Mesodermal cell (in vitro differentiated cells): ENCODE measurements at regions not wholly inside any gene's neighbourhood (a gene's known extent, or its start where the extent isn't known, plus 50 kb on each side); places are given as distances from the start of the nearest gene placed in this dataset.

Experiments
- H3K27ac ChIP-seq: 2 replicates; pipeline ENCODE4 v1.7.0; 2013; ENCODE audit warnings: mild to moderate bottlenecking, low read depth, low read length, moderate library complexity; ENCODE audit not compliant: severe bottlenecking
- H3K36me3 ChIP-seq: 2 replicates; pipeline ENCODE4 v1.7.1; 2013; ENCODE audit warnings: mild to moderate bottlenecking, low read length, moderate library complexity; ENCODE audit not compliant: control insufficient read depth, insufficient read depth
- H3K4me1 ChIP-seq: one replicate; pipeline ENCODE4 v1.7.1; 2013; ENCODE audit warnings: mild to moderate bottlenecking, low read length; ENCODE audit not compliant: insufficient read depth, control insufficient read depth, poor library complexity, severe bottlenecking
- H3K4me3 ChIP-seq: 2 replicates; pipeline ENCODE4 v1.7.0; 2013; ENCODE audit warnings: low read length, control low read depth, mild to moderate bottlenecking; ENCODE audit not compliant: insufficient read depth, poor library complexity, severe bottlenecking; ENCODE audit errors: extremely low read depth
- H3K9me3 ChIP-seq: 2 replicates; pipeline ENCODE4 v1.7.1; 2013; ENCODE audit warnings: mild to moderate bottlenecking, low read length, moderate library complexity; ENCODE audit not compliant: control insufficient read depth
- WGBS, 2 experiments: methylation state at CpG; one replicate each; pipeline ENCODE4 v1.1.5; 2013; ENCODE audit warnings: missing lambda C conversion rate in 2 of 2; ENCODE audit not compliant: insufficient coverage in 2 of 2; 5-methylcytosine and 5-hydroxymethylcytosine counted together

DNA sequence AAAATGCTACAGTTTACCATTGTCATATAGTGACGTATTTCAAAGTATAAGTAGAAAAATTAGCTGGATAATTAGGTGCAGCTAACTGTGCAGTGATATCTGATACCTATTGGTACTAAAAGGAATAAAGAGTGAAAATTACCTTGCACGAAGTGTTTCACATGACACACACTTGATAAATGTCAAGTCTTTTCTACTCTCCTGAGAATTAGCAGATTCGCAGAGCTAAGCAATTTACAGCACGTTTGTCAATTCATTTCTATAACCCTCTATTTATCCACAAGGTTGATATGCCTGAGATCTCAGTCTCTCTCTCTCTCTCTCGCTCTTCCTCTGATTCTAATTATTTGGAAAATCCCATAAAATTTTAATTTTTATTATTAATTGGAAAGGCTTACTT, 1109.0 kb downstream of the EFNB2 start:
- WGBS, 2 experiments, result 92 to 95% methylated on average over 3 of the region's 5 CpGs
- H3K9me3 ChIP-seq, result no peaks in the 10 kb centered on the region
- no peaks in the 10 kb centered on the region for H3K4me1 ChIP-seq
- no peak overlapping the region for H3K27ac ChIP-seq
- H3K4me3 ChIP-seq, result no peak overlapping the region
- H3K36me3 ChIP-seq, result no peaks in the 10 kb centered on the region

DNA sequence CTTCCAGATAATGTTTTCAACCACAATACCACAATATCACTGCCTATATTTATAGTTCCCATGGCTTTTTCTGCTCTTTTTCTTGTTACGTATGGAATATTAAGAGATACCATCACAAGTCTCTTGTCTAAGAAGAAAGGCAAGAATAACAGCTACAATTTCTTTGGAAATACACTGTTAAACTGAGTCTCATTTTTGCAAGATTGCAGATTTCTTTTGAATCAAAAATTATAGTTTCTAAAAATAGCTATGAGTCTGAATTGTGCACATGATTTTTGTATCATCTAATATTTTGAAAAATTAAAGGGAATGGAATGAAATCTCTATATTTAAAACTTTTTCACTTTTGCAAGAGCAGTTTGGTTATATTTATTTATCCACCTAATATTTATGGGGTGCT, 1120.8 kb downstream of the EFNB2 start:
- no CpG with 5 or more reads among the region's 1 CpG for WGBS, 2 experiments
- Histone ChIP-seq H3K4me3 (no peak overlapping the region), H3K4me1 (no peaks in the 10 kb centered on the region), H3K27ac (no peak overlapping the region), H3K9me3 (no peaks in the 10 kb centered on the region), H3K36me3 (no peaks in the 10 kb centered on the region)

DNA sequence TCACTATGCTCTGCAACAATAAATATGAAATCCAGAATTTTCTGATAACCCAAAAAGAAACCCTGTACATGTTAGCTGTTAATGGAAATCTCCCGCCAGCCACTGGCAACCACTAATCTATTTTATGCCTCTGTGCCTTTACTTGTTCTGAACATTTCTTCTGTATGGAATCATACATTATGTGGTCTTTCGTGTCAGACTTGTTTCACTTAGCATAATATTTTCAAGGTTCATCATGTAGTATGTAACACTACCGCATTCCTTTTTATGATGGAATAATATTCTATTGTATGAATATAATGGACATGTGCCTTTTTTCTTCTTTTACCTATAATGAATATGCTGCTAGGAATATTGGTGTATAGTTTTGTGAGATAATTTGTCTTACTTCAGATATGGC, 1123.3 kb downstream of the EFNB2 start:
- no peaks in the 10 kb centered on the region for H3K4me1 ChIP-seq
- H3K27ac ChIP-seq, result no peak overlapping the region
- no CpG with 5 or more reads among the region's 3 CpGs for WGBS, 2 experiments
- H3K4me3 ChIP-seq, result no peak overlapping the region
- no peaks in the 10 kb centered on the region for H3K9me3 ChIP-seq
- no peaks in the 10 kb centered on the region for H3K36me3 ChIP-seq

DNA sequence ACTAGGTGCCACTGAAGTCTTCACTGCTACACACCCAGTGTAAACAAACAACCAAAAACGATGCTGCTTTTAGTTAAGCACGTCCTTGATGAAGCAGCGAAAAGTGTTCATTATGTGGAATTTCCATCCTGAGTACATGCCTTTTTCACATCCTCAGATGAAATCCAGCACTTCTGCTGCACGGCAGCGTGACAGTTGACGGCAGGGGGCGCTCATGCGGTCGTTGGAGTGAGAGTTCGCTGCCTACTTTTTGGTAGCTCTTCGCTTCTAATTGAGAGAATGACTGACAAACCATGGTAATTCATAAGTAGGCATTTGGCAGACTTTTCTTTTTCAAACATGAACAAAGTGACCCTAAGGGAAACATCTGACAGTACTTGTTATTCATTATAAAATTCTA, 1124.9 kb downstream of the EFNB2 start:
- Histone ChIP-seq H3K9me3 (no peaks in the 10 kb centered on the region), H3K4me3 (no peak overlapping the region), H3K27ac (no peak overlapping the region), H3K4me1 (no peaks in the 10 kb centered on the region), H3K36me3 (no peaks in the 10 kb centered on the region)
- WGBS, 2 experiments, result 14 to 38% methylated on average over 6 to 11 of the region's 11 CpGs

DNA sequence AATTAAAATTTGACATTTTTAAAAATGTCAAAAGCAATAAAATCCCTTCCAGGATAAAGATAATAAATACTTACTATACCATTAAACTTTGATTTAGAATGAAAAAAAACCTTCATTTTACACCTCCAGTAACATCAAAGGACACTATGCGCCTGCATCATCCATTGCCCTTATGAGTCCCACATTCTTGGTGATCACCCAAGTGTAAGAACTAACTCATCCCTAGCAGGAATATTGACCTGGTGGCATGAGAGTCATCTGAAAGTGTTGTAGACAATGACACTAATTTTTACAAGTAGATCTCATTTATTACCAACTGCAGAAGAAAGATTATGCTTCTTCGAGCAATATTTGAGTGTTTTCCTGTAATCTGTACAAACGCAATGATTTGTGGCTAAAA, 1128.9 kb downstream of the EFNB2 start:
- Histone ChIP-seq H3K4me1 (no peaks in the 10 kb centered on the region), H3K4me3 (no peak overlapping the region), H3K36me3 (no peaks in the 10 kb centered on the region), H3K9me3 (no peaks in the 10 kb centered on the region), H3K27ac (no peak overlapping the region)
- WGBS, 2 experiments, result no CpG with 5 or more reads among the region's 3 CpGs

DNA sequence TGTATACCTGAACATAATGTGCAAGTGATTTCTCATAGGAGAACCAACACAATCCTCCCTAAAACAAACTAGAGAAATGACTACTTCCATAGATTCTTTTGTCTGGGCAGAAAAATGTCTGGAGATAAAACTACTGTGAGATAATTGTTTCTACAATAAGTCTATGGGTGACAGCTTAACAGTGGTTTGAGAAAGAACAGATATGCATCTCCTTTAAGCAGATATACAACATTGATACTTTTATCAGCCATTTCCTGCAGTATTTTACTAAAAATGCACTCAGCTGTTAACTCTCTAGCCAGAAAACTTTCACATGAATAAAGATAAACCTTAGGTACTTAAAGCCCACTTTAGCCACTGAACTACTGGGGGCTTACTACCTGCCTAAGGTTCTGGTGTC, 1132.4 kb downstream of the EFNB2 start:
- no peaks in the 10 kb centered on the region for H3K9me3 ChIP-seq

DNA sequence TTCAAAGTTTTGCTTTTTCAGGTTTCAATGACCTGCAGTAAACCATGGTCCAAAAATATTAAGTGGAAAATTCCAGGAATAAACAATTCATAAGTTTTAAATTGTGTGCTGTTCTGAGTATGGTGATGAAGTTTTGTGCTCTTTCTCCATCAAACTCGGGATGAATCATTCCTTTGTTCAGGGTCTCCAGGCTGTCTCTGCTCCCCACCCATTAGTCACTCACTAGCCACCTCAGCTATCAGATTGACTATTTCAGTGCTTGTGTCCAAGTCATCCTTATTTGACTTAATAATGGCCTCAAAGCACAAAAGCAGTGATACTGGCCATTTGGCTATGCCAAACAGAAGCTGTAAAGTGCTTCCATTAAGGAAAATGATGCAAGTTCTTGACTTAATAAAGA, 1140.4 kb downstream of the EFNB2 start:
- H3K27ac ChIP-seq, result no peak overlapping the region

More for the DNA sequence above, 1132.4 kb downstream of the EFNB2 start:
- Histone ChIP-seq H3K27ac (no peak overlapping the region), H3K4me3 (no peak overlapping the region), H3K36me3 (no peaks in the 10 kb centered on the region), H3K4me1 (no peaks in the 10 kb centered on the region)

DNA sequence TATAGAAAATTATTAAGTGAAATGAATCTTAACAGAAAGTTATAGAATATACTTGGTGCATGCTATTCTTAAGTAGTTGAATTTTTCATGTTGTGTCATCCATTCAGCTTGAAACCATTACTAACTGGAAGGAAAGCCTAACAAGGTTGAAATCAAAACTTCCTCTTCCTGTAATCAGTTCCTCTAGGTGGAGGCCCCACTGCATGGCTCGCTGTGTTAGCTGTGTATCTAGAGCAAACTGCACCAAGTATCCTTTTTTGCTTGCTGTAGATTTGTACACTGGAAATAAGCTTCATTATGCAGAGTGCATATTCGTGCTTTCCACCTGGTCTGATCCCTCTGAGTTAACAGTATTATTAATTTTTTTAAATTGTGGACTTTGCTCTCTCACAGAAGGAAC, 1146.1 kb downstream of the EFNB2 start:
- Histone ChIP-seq H3K4me1 (no peaks in the 10 kb centered on the region), H3K9me3 (no peaks in the 10 kb centered on the region), H3K4me3 (no peak overlapping the region), H3K36me3 (no peaks in the 10 kb centered on the region), H3K27ac (no peak overlapping the region)
- WGBS, 2 experiments, result 100% methylated on average over 2 of the region's 2 CpGs; no CpG with 5 or more reads in 1 of the 2 experiments

More for the DNA sequence above, 1140.4 kb downstream of the EFNB2 start:
- H3K4me3 ChIP-seq, result no peak overlapping the region
- H3K36me3 ChIP-seq, result no peaks in the 10 kb centered on the region
- H3K4me1 ChIP-seq, result no peaks in the 10 kb centered on the region
- WGBS, 2 experiments, result no CpG with 5 or more reads among the region's 1 CpG
- H3K9me3 ChIP-seq, result no peaks in the 10 kb centered on the region

DNA sequence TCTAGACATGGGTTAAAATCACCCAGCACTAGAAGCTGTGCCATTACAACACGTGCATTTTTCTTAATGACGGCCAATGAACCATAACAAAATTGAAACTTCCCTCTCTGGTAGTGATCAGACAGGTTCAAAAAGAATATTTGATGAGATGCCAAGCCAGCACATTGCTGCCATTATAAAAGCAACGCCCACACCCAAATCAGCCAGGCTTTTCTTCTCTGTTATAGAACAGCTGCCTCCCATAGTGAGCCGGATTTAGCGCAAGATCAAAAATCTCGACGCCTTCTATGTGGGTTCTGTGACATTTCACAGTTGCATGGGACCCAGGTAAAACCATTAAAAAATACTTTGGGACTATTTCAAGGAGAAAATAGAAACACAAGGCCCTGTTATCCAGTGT, 1158.0 kb downstream of the EFNB2 start:
- H3K9me3 ChIP-seq, result no peaks in the 10 kb centered on the region
- no peaks in the 10 kb centered on the region for H3K36me3 ChIP-seq
- H3K27ac ChIP-seq, result no peak overlapping the region
- H3K4me3 ChIP-seq, result no peak overlapping the region
- no peaks in the 10 kb centered on the region for H3K4me1 ChIP-seq
- 95 to 100% methylated on average over 2 to 7 of the region's 7 CpGs for WGBS, 2 experiments

DNA sequence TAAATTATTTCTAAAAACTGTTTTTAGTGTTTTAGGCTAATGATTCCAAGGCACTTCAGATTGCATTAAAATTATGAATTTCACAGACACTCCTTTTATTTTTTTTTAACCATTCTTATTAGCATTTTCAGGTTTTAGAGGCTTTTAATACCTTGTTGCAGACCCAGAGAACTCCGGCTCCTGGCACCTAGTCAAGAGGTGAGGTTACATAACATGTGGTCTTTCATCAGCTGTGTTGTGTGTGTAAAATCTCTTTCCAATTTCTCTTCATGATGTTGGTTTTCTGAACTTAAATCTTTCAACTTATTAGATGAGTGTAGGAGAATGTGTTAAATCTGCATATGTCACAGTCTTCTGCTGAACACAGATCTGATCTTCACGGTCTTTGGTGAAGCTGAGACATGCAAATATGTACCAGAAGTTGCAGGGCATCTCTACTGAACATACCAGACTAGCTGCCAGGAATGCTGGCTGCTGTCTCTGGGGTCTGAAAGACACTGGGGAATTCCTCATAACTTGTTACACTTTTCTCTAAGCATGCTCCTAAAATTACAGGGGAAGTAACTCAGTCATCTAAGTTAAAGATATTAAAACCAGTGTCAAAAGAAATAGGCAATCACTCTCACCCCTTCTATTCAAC, 1165.3 kb downstream of the EFNB2 start:
- Histone ChIP-seq H3K27ac (no peak overlapping the region), H3K4me1 (no peaks in the 10 kb centered on the region), H3K9me3 (no peaks in the 10 kb centered on the region), H3K4me3 (no peak overlapping the region), H3K36me3 (no peaks in the 10 kb centered on the region)
- WGBS, 2 experiments, result 82 to 86% methylated on average over 1 to 2 of the region's 2 CpGs

DNA sequence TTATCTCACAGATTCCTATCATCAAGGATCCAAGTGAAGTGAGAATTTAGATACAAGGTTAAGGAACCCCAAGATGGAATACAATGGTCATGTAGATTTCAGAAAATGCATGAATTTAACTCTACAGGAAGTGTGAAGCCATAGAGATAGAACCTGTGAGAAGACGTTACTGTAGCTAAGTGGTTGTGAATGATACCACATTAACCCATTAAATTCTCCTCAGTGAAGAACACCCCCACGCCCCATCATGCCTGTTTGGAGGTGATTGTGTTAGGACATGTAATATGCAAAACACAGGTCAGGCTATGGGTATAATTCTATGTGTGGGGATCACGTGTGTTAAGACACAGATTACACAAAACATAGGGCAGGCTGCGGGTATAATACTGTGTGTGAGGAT, 1166.7 kb downstream of the EFNB2 start:
- H3K9me3 ChIP-seq, result no peaks in the 10 kb centered on the region
- H3K36me3 ChIP-seq, result no peaks in the 10 kb centered on the region
- no peaks in the 10 kb centered on the region for H3K4me1 ChIP-seq
- H3K27ac ChIP-seq, result no peak overlapping the region
- H3K4me3 ChIP-seq, result no peak overlapping the region
- WGBS, 2 experiments, result 90 to 100% methylated on average over 2 of the region's 4 CpGs
